ENCODE measurements at regions not wholly inside any gene's neighbourhood (a gene's known extent, or its start where the extent isn't known, plus 50 kb on each side); places are given as distances from the start of the nearest gene placed in this dataset.
"Not testable (repeated sequence)": the region's sequence is repeated elsewhere in the genome, so short reads cannot be mapped to it uniquely, and the experiment has no call there.

GRCh38 chr2:65765376-65765775, 333.0 kb upstream of the SPRED2 start:
- POLR2A ChIA-PET: no interaction called here
- no peak for ATAC-seq (ENCODE audit: low read depth)
- H3K27me3 Mint-ChIP-seq: no peaks in the 10 kb centered on the region

GRCh38 chr2:65762068-65762467, 329.7 kb upstream of the SPRED2 start:
- H3K27me3 Mint-ChIP-seq: no peaks in the 10 kb centered on the region
- POLR2A ChIA-PET: no interaction called here

More at GRCh38 chr2:65765376-65765775, 333.0 kb upstream of the SPRED2 start:
- no peak overlapping the region for H3K4me3 Mint-ChIP-seq
- H3K9me3 Mint-ChIP-seq: peaks cover 1% of the 10 kb centered on the region
- H3K4me1 Mint-ChIP-seq: no peaks in the 10 kb centered on the region
- no peak overlapping the region for H3K27ac Mint-ChIP-seq
- no peak for DNase-seq
- no peaks in the 10 kb centered on the region for H3K36me3 Mint-ChIP-seq

GRCh38 chr2:65754219-65754618, 321.8 kb upstream of the SPRED2 start:
- Mint-ChIP-seq H3K4me1 (no peaks in the 10 kb centered on the region), H3K36me3 (no peaks in the 10 kb centered on the region), H3K9me3 (peaks cover 8% of the 10 kb centered on the region), H3K27ac (no peak overlapping the region), H3K27me3 (no peaks in the 10 kb centered on the region), H3K4me3 (no peak overlapping the region)
- no peak for ATAC-seq (ENCODE audit: low read depth)
- POLR2A ChIA-PET: no interaction called here
- DNase-seq: no peak

More at GRCh38 chr2:65762068-65762467, 329.7 kb upstream of the SPRED2 start:
- Mint-ChIP-seq H3K27ac (no peak overlapping the region), H3K4me1 (no peaks in the 10 kb centered on the region), H3K4me3 (no peak overlapping the region), H3K9me3 (peaks cover 6% of the 10 kb centered on the region), H3K36me3 (no peaks in the 10 kb centered on the region)
- no peak for ATAC-seq (ENCODE audit: low read depth)
- DNase-seq: no peak

- POLR2A ChIA-PET: no interaction called here
- DNase-seq: no peak
- peaks cover 2% of the 10 kb centered on the region for H3K9me3 Mint-ChIP-seq
Observed at GRCh38 chr2:65751408-65751807, 319.0 kb upstream of the SPRED2 start.

GRCh38 chr2:65749545-65749944, 317.1 kb upstream of the SPRED2 start:
- no peak for DNase-seq
- POLR2A ChIA-PET: no interaction called here
- no peaks in the 10 kb centered on the region for H3K4me1 Mint-ChIP-seq
- peaks cover 2% of the 10 kb centered on the region for H3K9me3 Mint-ChIP-seq
- no peak overlapping the region for H3K27ac Mint-ChIP-seq
- ATAC-seq (ENCODE audit: low read depth): no peak
- H3K4me3 Mint-ChIP-seq: no peak overlapping the region
- H3K27me3 Mint-ChIP-seq: no peaks in the 10 kb centered on the region
- H3K36me3 Mint-ChIP-seq: no peaks in the 10 kb centered on the region

More at GRCh38 chr2:65751408-65751807, 319.0 kb upstream of the SPRED2 start:
- H3K36me3 Mint-ChIP-seq: no peaks in the 10 kb centered on the region
- no peaks in the 10 kb centered on the region for H3K27me3 Mint-ChIP-seq
- H3K27ac Mint-ChIP-seq: no peak overlapping the region
- no peaks in the 10 kb centered on the region for H3K4me1 Mint-ChIP-seq
- no peak for ATAC-seq (ENCODE audit: low read depth)
- H3K4me3 Mint-ChIP-seq: no peak overlapping the region

- H3K36me3 Mint-ChIP-seq; ATAC-seq (ENCODE audit: low read depth); H3K27me3 Mint-ChIP-seq; H3K27ac Mint-ChIP-seq; H3K4me3 Mint-ChIP-seq; POLR2A ChIA-PET; DNase-seq; H3K4me1 Mint-ChIP-seq; H3K9me3 Mint-ChIP-seq: not testable (repeated sequence)
Observed at GRCh38 chr2:65747875-65748274, 315.5 kb upstream of the SPRED2 start.

- ATAC-seq (ENCODE audit: low read depth) (no peak), DNase-seq (no peak)
- H3K36me3 Mint-ChIP-seq: no peaks in the 10 kb centered on the region
- H3K4me1 Mint-ChIP-seq: no peaks in the 10 kb centered on the region
- H3K9me3 Mint-ChIP-seq: no peaks in the 10 kb centered on the region
- H3K27ac Mint-ChIP-seq: no peak overlapping the region
- H3K27me3 Mint-ChIP-seq: no peaks in the 10 kb centered on the region
- no peak overlapping the region for H3K4me3 Mint-ChIP-seq
- POLR2A ChIA-PET: no interaction called here
Observed at GRCh38 chr2:65746931-65747675, 314.7 kb upstream of the SPRED2 start.

GRCh38 chr2:65744477-65745200, 312.2 kb upstream of the SPRED2 start:
- no peak overlapping the region for H3K4me3 Mint-ChIP-seq
- H3K9me3 Mint-ChIP-seq: no peaks in the 10 kb centered on the region
- no peaks in the 10 kb centered on the region for H3K27me3 Mint-ChIP-seq
- POLR2A ChIA-PET: no interaction called here
- DNase-seq: no peak
- H3K4me1 Mint-ChIP-seq: no peaks in the 10 kb centered on the region
- ATAC-seq (ENCODE audit: low read depth): no peak
- H3K36me3 Mint-ChIP-seq: no peaks in the 10 kb centered on the region
- H3K27ac Mint-ChIP-seq: no peak overlapping the region

- Mint-ChIP-seq H3K4me3 (no peak overlapping the region), H3K9me3 (no peaks in the 10 kb centered on the region), H3K27ac (no peak overlapping the region), H3K36me3 (no peaks in the 10 kb centered on the region), H3K27me3 (no peaks in the 10 kb centered on the region), H3K4me1 (no peaks in the 10 kb centered on the region)
- DNase-seq (no peak), ATAC-seq (ENCODE audit: low read depth) (no peak)
- POLR2A ChIA-PET: no interaction called here
Observed at GRCh38 chr2:65742977-65743376, 310.6 kb upstream of the SPRED2 start.

- DNase-seq: no peak
- no peak for ATAC-seq (ENCODE audit: low read depth)
- Mint-ChIP-seq H3K4me3 (no peak overlapping the region), H3K27ac (no peak overlapping the region), H3K9me3 (no peaks in the 10 kb centered on the region), H3K4me1 (no peaks in the 10 kb centered on the region), H3K27me3 (no peaks in the 10 kb centered on the region), H3K36me3 (no peaks in the 10 kb centered on the region)
- POLR2A ChIA-PET: no interaction called here
Observed at GRCh38 chr2:65739927-65740326, 307.5 kb upstream of the SPRED2 start.

- Mint-ChIP-seq H3K4me3 (no peak overlapping the region), H3K4me1 (no peaks in the 10 kb centered on the region), H3K9me3 (no peaks in the 10 kb centered on the region), H3K36me3 (no peaks in the 10 kb centered on the region), H3K27me3 (no peaks in the 10 kb centered on the region), H3K27ac (no peak overlapping the region)
- ATAC-seq (ENCODE audit: low read depth) (no peak), DNase-seq (no peak)
- POLR2A ChIA-PET: no interaction called here
Observed at GRCh38 chr2:65737452-65738011, 305.1 kb upstream of the SPRED2 start.

GRCh38 chr2:65731476-65731875, 299.1 kb upstream of the SPRED2 start:
- DNase-seq (no peak), ATAC-seq (ENCODE audit: low read depth) (no peak)
- no peaks in the 10 kb centered on the region for H3K27me3 Mint-ChIP-seq
- no peaks in the 10 kb centered on the region for H3K36me3 Mint-ChIP-seq
- POLR2A ChIA-PET: no interaction called here
- no peak overlapping the region for H3K27ac Mint-ChIP-seq
- no peaks in the 10 kb centered on the region for H3K9me3 Mint-ChIP-seq
- no peak overlapping the region for H3K4me3 Mint-ChIP-seq
- H3K4me1 Mint-ChIP-seq: no peaks in the 10 kb centered on the region

- POLR2A ChIA-PET: no interaction called here
- H3K27ac Mint-ChIP-seq: no peak overlapping the region
- ATAC-seq (ENCODE audit: low read depth) (no peak), DNase-seq (no peak)
- H3K4me3 Mint-ChIP-seq: no peak overlapping the region
- H3K9me3 Mint-ChIP-seq: no peaks in the 10 kb centered on the region
- H3K4me1 Mint-ChIP-seq: no peaks in the 10 kb centered on the region
- H3K36me3 Mint-ChIP-seq: no peaks in the 10 kb centered on the region
- no peaks in the 10 kb centered on the region for H3K27me3 Mint-ChIP-seq
Observed at GRCh38 chr2:65730186-65730585, 297.8 kb upstream of the SPRED2 start.

- Mint-ChIP-seq H3K27me3 (no peaks in the 10 kb centered on the region), H3K9me3 (no peaks in the 10 kb centered on the region), H3K4me3 (no peak overlapping the region), H3K27ac (no peak overlapping the region), H3K36me3 (no peaks in the 10 kb centered on the region), H3K4me1 (no peaks in the 10 kb centered on the region)
- ATAC-seq (ENCODE audit: low read depth) (no peak), DNase-seq (no peak)
- POLR2A ChIA-PET: no interaction called here
Observed at GRCh38 chr2:65729246-65729645, 296.8 kb upstream of the SPRED2 start.

All from activated naive CD8-positive, alpha-beta T cell treated with anti-CD3 and anti-CD28 coated beads, Interleukin-2, amount 10 ng/mL, durations not matched to agents 7 days and 5 days (primary cell).